ENCODE measurements at regions not wholly inside any gene's neighbourhood (a gene's known extent, or its start where the extent isn't known, plus 50 kb on each side); places are given as distances from the start of the nearest gene placed in this dataset.
"Not testable (repeated sequence)": the region's sequence is repeated elsewhere in the genome, so short reads cannot be mapped to it uniquely, and the experiment has no call there.

GRCh38 chr2:36289731-36290130 is 65.8 kb upstream of the CRIM1 start:
- POLR2A ChIA-PET (ENCODE audit: unreplicated experiment): interaction anchor here (0.7 kb wide), 2 partner anchors 60 to 77 kb away, joined by 4 to 7 read pairs; no protein-coding TSS in a partner anchor
- intact Hi-C loops (cut with micrococcal nuclease; ENCODE audit: unreplicated experiment): no loop called here

DNA sequence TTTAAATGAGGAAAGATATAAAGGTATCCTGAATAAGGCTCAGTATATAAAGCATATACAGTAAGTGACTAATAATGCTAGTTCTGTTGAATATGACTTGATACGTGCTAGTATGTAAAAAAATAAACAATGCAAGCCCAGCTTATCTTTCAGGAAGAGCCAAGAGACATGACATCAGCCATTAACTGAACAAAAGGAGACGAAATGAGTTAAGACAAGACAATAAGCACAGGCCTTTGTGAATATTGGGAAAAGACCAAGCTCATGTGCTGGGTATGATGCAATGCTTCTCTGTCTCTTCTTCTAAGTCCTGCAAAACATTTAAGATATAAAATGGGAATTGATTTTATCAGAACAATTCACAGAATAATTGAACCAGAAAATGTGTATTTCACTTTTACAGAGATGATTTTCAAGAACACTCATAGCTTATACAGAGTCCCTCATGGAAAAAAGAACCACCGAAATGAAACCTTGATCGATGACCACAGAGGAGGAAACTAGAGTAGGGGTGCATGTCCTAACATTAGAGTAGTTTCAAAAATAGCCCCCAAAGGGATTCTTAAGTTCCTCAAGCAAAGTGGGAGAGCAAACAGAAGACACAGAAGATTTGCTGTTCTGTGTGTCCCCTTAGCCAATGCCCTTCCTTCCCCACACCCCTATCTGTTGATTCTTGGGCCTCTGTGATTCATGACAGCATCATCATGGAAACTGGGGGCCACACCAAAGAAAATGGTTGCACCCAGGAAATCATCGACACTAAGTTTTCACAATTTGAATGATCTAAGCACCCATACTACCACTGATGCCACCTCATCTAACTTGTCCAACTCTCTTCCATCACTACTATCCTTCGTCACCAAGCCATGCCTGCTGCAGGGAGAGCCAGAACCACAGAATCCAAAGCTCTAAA is 68.0 kb upstream of the CRIM1 start:
- Histone ChIP-seq H3K27ac (no peak overlapping the region), H2AFZ (no peak overlapping the region), H3K4me1 (replicated peaks; ENCODE audit: insufficient read depth) (no peaks in the 10 kb centered on the region), H3K36me3 (ENCODE audit: low read depth) (no peaks in the 10 kb centered on the region), H3K9me2 (ENCODE audit: insufficient read depth) (no peaks in the 10 kb centered on the region), H3K9me3 (ENCODE audit: insufficient read depth, low read depth) (no peaks in the 10 kb centered on the region), H3F3A (ENCODE audit: insufficient read depth, low read depth) (no peaks in the 10 kb centered on the region), H3K4me3 (no peak overlapping the region), H3K27me3 (ENCODE audit: insufficient read depth, low read depth) (no peaks in the 10 kb centered on the region), H3K79me2 (ENCODE audit: low read depth) (no peaks in the 10 kb centered on the region), H4K20me1 (ENCODE audit: insufficient read depth) (no peaks in the 10 kb centered on the region), H3K4me2 (no peak overlapping the region)
- DNase-seq: peak in 1 of 2 experiments; percentile 28
- BruUV-seq (replicated peaks): no TSS peak
- ChIA-PET CTCF (no interaction called here), POLR2A (ENCODE audit: unreplicated experiment) (no interaction called here)
- intact Hi-C loops (cut with micrococcal nuclease; ENCODE audit: unreplicated experiment): no loop called here
- TF ChIP-seq CTCF (conservative IDR thresholded peaks at IDR 0.05) (no peak), EZH2 (IDR thresholded peaks at IDR 0.05; ENCODE audit: low read depth) (no peak)

More at GRCh38 chr2:36289731-36290130, 65.8 kb upstream of the CRIM1 start:
- BruUV-seq (replicated peaks): no TSS peak
- Histone ChIP-seq H3K4me2 (no peak overlapping the region), H3K4me3 (no peak overlapping the region), H3K36me3 (ENCODE audit: low read depth) (no peaks in the 10 kb centered on the region), H3K4me1 (replicated peaks; ENCODE audit: insufficient read depth) (no peaks in the 10 kb centered on the region), H3K27me3 (ENCODE audit: insufficient read depth, low read depth) (no peaks in the 10 kb centered on the region), H3K79me2 (ENCODE audit: low read depth) (no peaks in the 10 kb centered on the region), H3K9me3 (ENCODE audit: insufficient read depth, low read depth) (no peaks in the 10 kb centered on the region), H2AFZ (no peak overlapping the region), H3K9me2 (ENCODE audit: insufficient read depth) (no peaks in the 10 kb centered on the region), H3F3A (ENCODE audit: insufficient read depth, low read depth) (no peaks in the 10 kb centered on the region), H4K20me1 (ENCODE audit: insufficient read depth) (no peaks in the 10 kb centered on the region), H3K27ac (no peak overlapping the region)
- CTCF ChIA-PET: no interaction called here
- no peak for TF ChIP-seq CTCF (conservative IDR thresholded peaks at IDR 0.05)
- TF ChIP-seq EZH2 (IDR thresholded peaks at IDR 0.05; ENCODE audit: low read depth): no peak
- DNase-seq: no peak

DNA sequence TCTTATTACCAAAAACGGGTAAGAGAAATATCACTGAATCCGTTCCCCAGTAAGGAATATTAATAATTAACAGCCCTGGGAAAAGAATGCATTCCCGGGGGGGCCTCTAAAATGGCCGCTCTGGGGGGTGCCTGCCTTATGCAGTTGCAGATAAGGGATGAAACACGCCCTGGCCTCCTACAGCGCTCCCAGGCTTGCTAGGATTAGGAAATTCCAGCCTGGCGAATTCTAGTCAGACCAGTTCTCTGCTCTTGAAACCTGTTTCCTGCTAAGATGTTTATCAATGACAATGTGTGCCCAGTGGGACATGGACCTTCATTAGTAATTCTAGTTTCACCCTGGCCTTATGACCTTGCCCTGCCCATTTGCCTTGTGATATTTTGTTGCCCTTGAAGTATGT is 76.1 kb upstream of the CRIM1 start:
- CTCF ChIA-PET; H2AFZ ChIP-seq; H3K4me1 ChIP-seq (replicated peaks; ENCODE audit: insufficient read depth); H3K27me3 ChIP-seq (ENCODE audit: insufficient read depth, low read depth); H3K27ac ChIP-seq; intact Hi-C loops (cut with micrococcal nuclease; ENCODE audit: unreplicated experiment); H3K4me2 ChIP-seq; POLR2A ChIA-PET (ENCODE audit: unreplicated experiment); BruUV-seq (replicated peaks); H4K20me1 ChIP-seq (ENCODE audit: insufficient read depth); H3K4me3 ChIP-seq; H3K79me2 ChIP-seq (ENCODE audit: low read depth); H3K9me2 ChIP-seq (ENCODE audit: insufficient read depth); H3K36me3 ChIP-seq (ENCODE audit: low read depth); H3F3A ChIP-seq (ENCODE audit: insufficient read depth, low read depth): not testable (repeated sequence)
- peaks cover 30% of the 10 kb centered on the region for H3K9me3 ChIP-seq (ENCODE audit: insufficient read depth, low read depth)
- peak; percentile 17 to 48 for DNase-seq

Data from PC-9 (cell line).